Osteoblast (primary cell): ENCODE measurements at regions not wholly inside any gene's neighbourhood (a gene's known extent, or its start where the extent isn't known, plus 50 kb on each side); places are given as distances from the start of the nearest gene placed in this dataset.

Experiments used
- DNase-seq: peaks from one replicate; pipeline ENCODE4 v3.0.0; 2011; ENCODE audit warnings: low spot score, mixed read lengths; ENCODE audit not compliant: insufficient read length; ENCODE audit errors: missing footprints
- H2AFZ ChIP-seq: 2 replicates; pipeline ENCODE4 v1.6.0; 2011; ENCODE audit warnings: mild to moderate bottlenecking, low read length
- H3K27ac ChIP-seq: 2 replicates; pipeline ENCODE4 v1.5.1; 2011; ENCODE audit warnings: mild to moderate bottlenecking, low read depth, low read length, moderate library complexity
- H3K27me3 ChIP-seq: 2 replicates; pipeline ENCODE4 v1.6.0; 2012; ENCODE audit warnings: mild to moderate bottlenecking, control low read depth, inconsistent platforms, low read length, moderate library complexity; ENCODE audit not compliant: insufficient read depth
- H3K36me3 ChIP-seq: 2 replicates; pipeline ENCODE4 v1.5.1; 2011; ENCODE audit warnings: mild to moderate bottlenecking, low read length, control low read depth, moderate library complexity; ENCODE audit not compliant: insufficient read depth
- H3K4me1 ChIP-seq: 2 replicates; pipeline ENCODE4 v1.5.1; 2011; ENCODE audit warnings: mild to moderate bottlenecking, low read length, control low read depth, moderate library complexity; ENCODE audit not compliant: insufficient read depth
- H3K4me2 ChIP-seq: 2 replicates; pipeline ENCODE4 v1.6.0; 2011; ENCODE audit warnings: mild to moderate bottlenecking, low read length; ENCODE audit not compliant: insufficient read depth
- H3K4me3 ChIP-seq: fragments of 200-600 bp; sonication (generic); 3 replicates; pipeline ENCODE4 v1.5.1; 2012; ENCODE audit warnings: mild to moderate bottlenecking, low read length, inconsistent platforms; ENCODE audit not compliant: insufficient read depth
- H3K79me2 ChIP-seq: 2 replicates; pipeline ENCODE4 v1.6.0; 2012; ENCODE audit warnings: mild to moderate bottlenecking, low read length, control low read depth, inconsistent platforms; ENCODE audit not compliant: insufficient read depth
- H3K9me3 ChIP-seq: 2 replicates; pipeline ENCODE4 v1.5.1; 2011; ENCODE audit warnings: low read depth, low read length, control low read depth
- H4K20me1 ChIP-seq: 2 replicates; pipeline ENCODE4 v1.6.0; 2012; ENCODE audit warnings: mild to moderate bottlenecking, low read length, control low read depth; ENCODE audit not compliant: insufficient read depth
- CTCF ChIP-seq: IDR thresholded peaks from 2 replicates; pipeline ENCODE4 v1.5.1; 2011; ENCODE audit warnings: mild to moderate bottlenecking, low read depth, low read length, moderate library complexity; ENCODE audit errors: extremely low read depth

GRCh38 chr1:106846656-106847055 lies 209.8 kb upstream of the PRMT6 start:
- H3K27ac ChIP-seq = no peak overlapping the region
- no peaks in the 10 kb centered on the region for H3K79me2 ChIP-seq
- no peaks in the 10 kb centered on the region for H4K20me1 ChIP-seq
- H3K4me3 ChIP-seq = no peak overlapping the region
- DNase-seq = no peak
- no peaks in the 10 kb centered on the region for H3K36me3 ChIP-seq
- H2AFZ ChIP-seq = no peak overlapping the region
- H3K9me3 ChIP-seq = no peaks in the 10 kb centered on the region
- H3K27me3 ChIP-seq = no peaks in the 10 kb centered on the region
- no peak for TF ChIP-seq CTCF
- H3K4me2 ChIP-seq = no peak overlapping the region
- H3K4me1 ChIP-seq = no peaks in the 10 kb centered on the region

DNA sequence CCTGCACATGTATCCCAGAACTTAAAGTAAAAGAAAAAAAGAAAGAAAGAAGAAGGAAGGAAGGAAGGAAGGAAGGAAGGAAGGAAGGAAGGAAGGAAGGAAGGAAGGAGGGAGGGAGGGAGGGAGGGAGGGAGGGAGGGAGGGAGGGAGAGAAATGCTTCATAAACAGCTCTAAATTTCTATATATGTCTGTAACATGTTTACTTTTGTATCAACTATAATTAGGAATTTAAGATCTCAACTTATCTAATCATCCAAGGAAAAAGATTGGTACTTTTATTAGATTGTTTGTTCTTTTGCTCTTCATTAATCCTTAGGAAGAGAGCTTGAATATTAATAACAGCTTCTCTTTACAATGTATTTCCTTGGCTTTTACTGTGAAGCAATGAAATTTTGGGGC lies 195.4 kb upstream of the PRMT6 start:
- peak; percentile 8 for DNase-seq
- no peak overlapping the region for H2AFZ ChIP-seq
- no peaks in the 10 kb centered on the region for H4K20me1 ChIP-seq
- H3K4me2 ChIP-seq = no peak overlapping the region
- H3K79me2 ChIP-seq = no peaks in the 10 kb centered on the region
- TF ChIP-seq CTCF = no peak
- no peaks in the 10 kb centered on the region for H3K4me1 ChIP-seq
- no peaks in the 10 kb centered on the region for H3K9me3 ChIP-seq
- no peak overlapping the region for H3K27ac ChIP-seq
- no peaks in the 10 kb centered on the region for H3K27me3 ChIP-seq
- H3K4me3 ChIP-seq = no peak overlapping the region
- H3K36me3 ChIP-seq = no peaks in the 10 kb centered on the region

DNA sequence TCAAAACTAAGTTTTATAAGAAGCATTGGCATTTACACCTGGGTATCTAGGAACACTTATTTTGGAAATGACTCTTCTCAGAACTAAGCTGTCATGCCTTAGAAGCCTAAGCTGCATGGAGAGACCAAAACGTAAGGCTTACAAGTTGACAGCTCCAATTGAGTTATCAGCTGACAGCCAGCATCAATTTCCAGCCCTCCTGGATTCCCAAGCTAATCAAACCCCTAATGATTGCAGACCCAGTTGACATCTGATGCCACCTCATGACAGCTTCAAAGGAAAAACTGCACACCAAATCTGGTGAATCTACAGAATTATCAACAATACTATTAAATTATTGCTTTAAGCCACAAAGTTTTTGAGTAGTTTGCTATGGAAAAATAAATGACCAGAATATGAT lies 187.6 kb upstream of the PRMT6 start:
- H3K9me3 ChIP-seq = no peaks in the 10 kb centered on the region
- no peaks in the 10 kb centered on the region for H4K20me1 ChIP-seq
- no peak overlapping the region for H2AFZ ChIP-seq
- no peak for DNase-seq
- no peaks in the 10 kb centered on the region for H3K27me3 ChIP-seq
- TF ChIP-seq CTCF = no peak
- no peak overlapping the region for H3K27ac ChIP-seq
- H3K79me2 ChIP-seq = no peaks in the 10 kb centered on the region
- H3K36me3 ChIP-seq = no peaks in the 10 kb centered on the region
- no peak overlapping the region for H3K4me2 ChIP-seq
- no peak overlapping the region for H3K4me3 ChIP-seq
- no peaks in the 10 kb centered on the region for H3K4me1 ChIP-seq

DNA sequence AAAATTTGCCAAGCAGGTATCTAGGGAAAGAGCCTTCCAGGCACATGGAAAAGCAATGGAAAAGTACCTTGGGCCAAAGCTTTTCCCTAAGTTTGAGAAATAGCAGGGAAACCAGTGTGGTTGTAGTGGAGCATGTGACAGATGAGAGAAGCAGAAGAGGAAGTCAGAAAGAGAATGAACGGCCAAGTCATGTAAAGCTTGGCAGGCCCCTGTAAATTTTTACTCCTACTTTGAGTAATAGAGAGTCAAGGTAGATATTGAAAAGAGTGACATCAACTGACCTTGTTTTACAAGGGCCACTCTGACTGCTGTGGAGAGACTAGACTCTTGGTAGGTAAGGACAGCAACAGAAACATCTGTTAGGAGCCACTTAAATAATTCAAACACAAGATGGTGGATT lies 180.9 kb upstream of the PRMT6 start:
- Histone ChIP-seq H3K27ac (no peak overlapping the region), H3K4me3 (no peak overlapping the region), H3K4me2 (no peak overlapping the region), H4K20me1 (no peaks in the 10 kb centered on the region), H3K36me3 (no peaks in the 10 kb centered on the region), H3K9me3 (no peaks in the 10 kb centered on the region), H2AFZ (no peak overlapping the region), H3K79me2 (no peaks in the 10 kb centered on the region), H3K27me3 (no peaks in the 10 kb centered on the region), H3K4me1 (no peaks in the 10 kb centered on the region)
- DNase-seq = no peak
- no peak for TF ChIP-seq CTCF
